Ovary (tissue), 3 donors: ENCODE measurements at regions not wholly inside any gene's neighbourhood (a gene's known extent, or its start where the extent isn't known, plus 50 kb on each side); places are given as distances from the start of the nearest gene placed in this dataset.

Source experiments
- CTCF ChIP-seq, 3 donors: fragments of 450-650 bp in 2 of 3; fragments of 200-600 bp in 1 of 3; IDR thresholded peaks; one replicate each; pipeline versions ENCODE4 v1.5.1 to v1.8.0; 2016 to 2022; ENCODE audit warnings: antibody characterized with exemption in 3 of 3, mild to moderate bottlenecking in 1 of 3
- POLR2A ChIP-seq: fragments of 450-650 bp; IDR thresholded peaks from one replicate; pipeline ENCODE4 v1.6.1; 2017; ENCODE audit warnings: antibody characterized with exemption, mild to moderate bottlenecking, moderate library complexity
- donor health status: DM: no; HTN: no; CAD: no.

DNA sequence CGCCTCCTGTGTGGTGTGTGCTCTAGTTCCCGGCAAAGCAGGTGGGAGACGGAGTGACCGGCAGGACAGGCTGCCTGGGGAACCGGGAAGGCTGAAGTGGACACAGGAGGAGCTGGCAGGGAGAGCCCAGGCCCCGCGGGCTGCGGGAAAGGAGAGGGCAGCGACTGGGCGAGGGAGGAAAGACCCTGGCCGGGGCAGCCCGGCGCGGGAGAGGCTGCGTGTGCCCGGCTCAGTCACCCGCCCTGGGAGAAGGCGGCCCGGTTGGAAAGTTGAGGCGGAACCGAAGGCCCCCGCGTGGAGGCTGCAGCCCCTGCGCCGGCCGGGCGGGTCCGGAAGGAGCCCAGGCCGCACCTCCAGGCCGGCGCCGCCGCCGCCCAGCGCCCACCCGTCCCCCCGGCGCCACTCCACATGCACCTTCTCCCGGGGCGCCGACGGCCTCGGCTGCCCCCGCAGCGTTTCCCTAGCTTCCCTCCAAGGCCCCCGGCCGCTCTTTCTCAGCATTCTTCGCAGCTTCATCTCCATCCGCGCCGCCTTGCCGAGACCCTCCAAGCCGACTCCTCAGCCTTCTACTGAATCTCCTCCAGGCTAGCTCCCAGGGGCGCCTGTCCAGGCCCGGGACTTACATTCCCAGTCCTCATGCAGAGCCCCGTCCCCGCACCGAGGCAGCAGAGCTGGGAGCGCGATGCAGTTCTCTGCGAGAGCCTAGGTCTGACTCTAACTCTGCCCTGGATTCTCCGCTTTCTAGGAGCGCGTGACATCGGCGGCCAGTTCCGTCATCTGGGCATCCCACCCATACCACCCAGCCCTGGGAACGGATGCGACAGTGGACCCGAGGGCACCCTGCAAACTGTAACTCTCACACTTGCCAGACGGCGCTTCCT lies 152.0 kb downstream of the ERCC6L2 start:
- TF ChIP-seq POLR2A (no peak), CTCF (IDR thresholded peaks at IDR 0.05) (no peak)
